NOMO-1 treated with DMSO at 0.1 percent for 48 hours (cell line): ENCODE measurements at regions not wholly inside any gene's neighbourhood (a gene's known extent, or its start where the extent isn't known, plus 50 kb on each side); places are given as distances from the start of the nearest gene placed in this dataset.

ENCODE experiments used
- DNase-seq: peaks from one replicate; lab custom pipeline; 2025; ENCODE audit not compliant: unreplicated experiment; lab: John Stamatoyannopoulos, UW

- DNase-seq = no peak
These were observed 72.3 kb downstream of the GMNC start for GRCh38 chr3:190790185-190790584.

GRCh38 chr3:190786898-190787297 is 75.6 kb downstream of the GMNC start:
- DNase-seq = no peak

- no peak for DNase-seq
These were observed 77.4 kb downstream of the GMNC start for GRCh38 chr3:190785047-190785446.

GRCh38 chr3:190780524-190780923 is 82.0 kb downstream of the GMNC start:
- DNase-seq = no peak

- no peak for DNase-seq
These were observed 87.9 kb downstream of the GMNC start for GRCh38 chr3:190774633-190775032.

GRCh38 chr3:190773948-190774347 is 88.5 kb downstream of the GMNC start:
- no peak for DNase-seq

- no peak for DNase-seq
These were observed 89.7 kb downstream of the GMNC start for GRCh38 chr3:190772831-190773230.

GRCh38 chr3:190768891-190769290 is 93.6 kb downstream of the GMNC start:
- DNase-seq = no peak

- DNase-seq = no peak
These were observed 94.6 kb downstream of the GMNC start for GRCh38 chr3:190767851-190768250.

GRCh38 chr3:190764231-190765134 is 98.0 kb downstream of the GMNC start:
- DNase-seq = no peak

GRCh38 chr3:190762801-190763200 is 99.7 kb downstream of the GMNC start:
- no peak for DNase-seq

GRCh38 chr3:190747571-190747970 is 114.9 kb downstream of the GMNC start:
- no peak for DNase-seq

- no peak for DNase-seq
These were observed 115.5 kb downstream of the GMNC start for GRCh38 chr3:190746986-190747385.

- DNase-seq = no peak
These were observed 116.0 kb downstream of the GMNC start for GRCh38 chr3:190746531-190746930.

GRCh38 chr3:190741788-190742187 is 120.7 kb downstream of the GMNC start:
- DNase-seq = no peak

GRCh38 chr3:190739641-190740185 is 122.8 kb downstream of the GMNC start:
- DNase-seq = no peak

GRCh38 chr3:190738636-190739155 is 123.8 kb downstream of the GMNC start:
- DNase-seq = no peak

GRCh38 chr3:190737446-190737845 is 125.0 kb downstream of the GMNC start:
- DNase-seq = no peak

GRCh38 chr3:190734490-190734889 is 128.0 kb downstream of the GMNC start:
- peak; percentile 38 for DNase-seq

- no peak for DNase-seq
These were observed 128.8 kb downstream of the GMNC start for GRCh38 chr3:190733591-190734146.

GRCh38 chr3:190731596-190731995 is 130.9 kb downstream of the GMNC start:
- DNase-seq = no peak
